ENCODE measurements at regions not wholly inside any gene's neighbourhood (a gene's known extent, or its start where the extent isn't known, plus 50 kb on each side); places are given as distances from the start of the nearest gene placed in this dataset.

- DNase-seq (ENCODE audit: low spot score), result no peak
- in situ Hi-C loops (cut with MboI; ENCODE audit: low sequenced_read_pairs, unreplicated experiment), result no loop called here
- TF ChIP-seq, protein P1, sequence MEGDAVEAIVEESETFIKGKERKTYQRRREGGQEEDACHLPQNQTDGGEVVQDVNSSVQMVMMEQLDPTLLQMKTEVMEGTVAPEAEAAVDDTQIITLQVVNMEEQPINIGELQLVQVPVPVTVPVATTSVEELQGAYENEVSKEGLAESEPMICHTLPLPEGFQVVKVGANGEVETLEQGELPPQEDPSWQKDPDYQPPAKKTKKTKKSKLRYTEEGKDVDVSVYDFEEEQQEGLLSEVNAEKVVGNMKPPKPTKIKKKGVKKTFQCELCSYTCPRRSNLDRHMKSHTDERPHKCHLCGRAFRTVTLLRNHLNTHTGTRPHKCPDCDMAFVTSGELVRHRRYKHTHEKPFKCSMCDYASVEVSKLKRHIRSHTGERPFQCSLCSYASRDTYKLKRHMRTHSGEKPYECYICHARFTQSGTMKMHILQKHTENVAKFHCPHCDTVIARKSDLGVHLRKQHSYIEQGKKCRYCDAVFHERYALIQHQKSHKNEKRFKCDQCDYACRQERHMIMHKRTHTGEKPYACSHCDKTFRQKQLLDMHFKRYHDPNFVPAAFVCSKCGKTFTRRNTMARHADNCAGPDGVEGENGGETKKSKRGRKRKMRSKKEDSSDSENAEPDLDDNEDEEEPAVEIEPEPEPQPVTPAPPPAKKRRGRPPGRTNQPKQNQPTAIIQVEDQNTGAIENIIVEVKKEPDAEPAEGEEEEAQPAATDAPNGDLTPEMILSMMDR (IDR thresholded peaks at IDR 0.05; ENCODE audit: borderline replicate concordance, control extremely low read depth, extremely low read depth, insufficient read depth, missing control alignments), result no peak
Observed at GRCh38 chr18:76544511-76545345, 49.7 kb upstream of the ZNF516 start.

Data from GM13976 (cell line).